Keratinocyte (primary cell): ENCODE measurements at regions not wholly inside any gene's neighbourhood (a gene's known extent, or its start where the extent isn't known, plus 50 kb on each side); places are given as distances from the start of the nearest gene placed in this dataset.

ENCODE experiments used
- DNase-seq: peaks from one replicate; pipeline ENCODE4 v3.0.0-alpha.2; 2011; ENCODE audit warnings: low read depth, missing footprints, low spot score
- FAIRE-seq: peaks from 2 replicates; lab custom pipeline; 2011; peaks lifted over from hg19 to GRCh38; lab: Jason Lieb, UNC
- H2AFZ ChIP-seq: 2 replicates; pipeline ENCODE4 v1.6.0; 2012; ENCODE audit warnings: low read length, control low read depth, inconsistent platforms; ENCODE audit not compliant: control insufficient read depth
- H3K27ac ChIP-seq: 2 replicates; pipeline ENCODE4 v1.5.1; 2011; ENCODE audit warnings: low read length; ENCODE audit not compliant: control insufficient read depth, insufficient read depth
- H3K27me3 ChIP-seq: 3 replicates; pipeline ENCODE4 v1.6.0; 2011; ENCODE audit warnings: low read length; ENCODE audit not compliant: control insufficient read depth, insufficient read depth; ENCODE audit errors: extremely low read depth
- H3K36me3 ChIP-seq, 2 experiments: 2 replicates in 1 of 2; 3 replicates in 1 of 2; pipeline ENCODE4 v1.5.1; 2011; ENCODE audit warnings: low read length in 2 of 2, mild to moderate bottlenecking in 1 of 2; ENCODE audit not compliant: control insufficient read depth in 2 of 2, insufficient read depth in 2 of 2; ENCODE audit errors: extremely low read depth in 1 of 2
- H3K4me1 ChIP-seq: 3 replicates; pipeline ENCODE4 v1.5.1; 2011; ENCODE audit warnings: low read length; ENCODE audit not compliant: control insufficient read depth, insufficient read depth; ENCODE audit errors: extremely low read depth
- H3K4me2 ChIP-seq: 3 replicates; pipeline ENCODE4 v1.6.0; 2011; ENCODE audit warnings: low read depth, low read length; ENCODE audit not compliant: control insufficient read depth, insufficient read depth; ENCODE audit errors: extremely low read depth
- H3K4me3 ChIP-seq, 3 experiments: fragments of 200-600 bp in 1 of 3; sonication (generic) in 1 of 3; 2 replicates in 2 of 3; 3 replicates in 1 of 3; pipeline ENCODE4 v1.5.1; 2011 to 2016; ENCODE audit warnings: low read length in 3 of 3, mild to moderate bottlenecking in 3 of 3, control low read depth in 2 of 3, inconsistent platforms in 1 of 3, low read depth in 1 of 3, mixed read lengths in 1 of 3, mixed run types in 1 of 3, moderate library complexity in 1 of 3; ENCODE audit not compliant: control insufficient read depth in 2 of 3, insufficient read depth in 2 of 3; ENCODE audit errors: extremely low read depth in 1 of 3
- H3K79me2 ChIP-seq: 2 replicates; pipeline ENCODE4 v1.6.0; 2012; ENCODE audit warnings: low read length; ENCODE audit not compliant: control insufficient read depth, insufficient read depth
- H3K9ac ChIP-seq: 3 replicates; pipeline ENCODE4 v1.6.0; 2011; ENCODE audit warnings: low read length; ENCODE audit not compliant: control insufficient read depth, insufficient read depth; ENCODE audit errors: extremely low read depth
- H3K9me1 ChIP-seq: 3 replicates; pipeline ENCODE4 v1.6.0; 2011; ENCODE audit warnings: low read length; ENCODE audit not compliant: control insufficient read depth, insufficient read depth; ENCODE audit errors: extremely low read depth
- H3K9me3 ChIP-seq: 2 replicates; pipeline ENCODE4 v1.5.1; 2012; ENCODE audit warnings: low read depth, low read length; ENCODE audit not compliant: control insufficient read depth
- H4K20me1 ChIP-seq: 3 replicates; pipeline ENCODE4 v1.6.0; 2011; ENCODE audit warnings: low read length; ENCODE audit not compliant: control insufficient read depth, insufficient read depth; ENCODE audit errors: extremely low read depth
- EZH2 ChIP-seq: IDR thresholded peaks from one replicate; pipeline ENCODE4 v1.6.1; 2012; ENCODE audit warnings: inconsistent platforms, mild to moderate bottlenecking, low read length, moderate library complexity
- dilution Hi-C: fragments of 300-500 bp; cut with MboI; formaldehyde crosslinking; loops from one replicate; pipeline ENCODE4 v1.7.0; 2020; ENCODE audit warnings: low sequenced_read_pairs; ENCODE audit not compliant: extremely low pct_ligation_motif_present
- TF ChIP-seq, protein P1 (sequence below), 3 experiments: IDR thresholded peaks in 1 of 3; conservative IDR thresholded peaks in 1 of 3; optimal IDR thresholded peaks in 1 of 3; 2 replicates in 2 of 3; 3 replicates in 1 of 3; pipeline versions ENCODE3 to v1.5.1; 2011; ENCODE audit warnings: low read length in 3 of 3, mild to moderate bottlenecking in 3 of 3, moderate library complexity in 2 of 3, control low read depth in 1 of 3, inconsistent platforms in 1 of 3; ENCODE audit not compliant: insufficient read depth in 2 of 3; ENCODE audit errors: extremely low read depth in 1 of 3

DNA sequence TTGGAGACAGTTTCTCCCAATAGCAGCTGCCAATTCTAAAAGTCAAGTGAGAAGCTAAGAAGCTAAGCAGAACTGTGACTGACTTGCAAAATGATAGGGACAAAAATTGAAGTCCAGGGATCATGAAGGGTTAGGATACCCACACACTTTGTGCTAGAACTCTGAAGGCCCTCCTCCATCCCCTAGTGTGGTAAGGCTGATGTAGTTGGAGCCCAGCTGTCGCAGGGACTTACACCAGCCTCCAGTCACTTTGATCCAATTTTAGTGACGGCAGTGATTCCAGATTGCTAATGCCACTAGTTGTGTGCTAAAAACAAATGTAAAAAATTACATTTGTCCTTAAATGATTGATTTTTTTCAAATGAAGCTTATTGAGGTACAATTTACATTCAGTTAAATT, 742.7 kb upstream of the ZNF608 start:
- no peaks in the 10 kb centered on the region for H4K20me1 ChIP-seq
- no peaks in the 10 kb centered on the region for H3K36me3 ChIP-seq
- FAIRE-seq (no peak), DNase-seq (no peak)
- no peak overlapping the region for H2AFZ ChIP-seq
- H3K4me1 ChIP-seq, result peaks cover 34% of the 10 kb centered on the region
- no peaks in the 10 kb centered on the region for H3K79me2 ChIP-seq
- H3K27me3 ChIP-seq, result no peaks in the 10 kb centered on the region
- dilution Hi-C loops, result no loop called here
- no peaks in the 10 kb centered on the region for H3K9me3 ChIP-seq
- H3K9me1 ChIP-seq, result no peaks in the 10 kb centered on the region
- H3K4me3 ChIP-seq, result no peak overlapping the region
- H3K9ac ChIP-seq, result no peak overlapping the region
- no peak overlapping the region for H3K27ac ChIP-seq
- H3K4me2 ChIP-seq, result no peak overlapping the region
- TF ChIP-seq EZH2, result no peak
- TF ChIP-seq, protein P1, sequence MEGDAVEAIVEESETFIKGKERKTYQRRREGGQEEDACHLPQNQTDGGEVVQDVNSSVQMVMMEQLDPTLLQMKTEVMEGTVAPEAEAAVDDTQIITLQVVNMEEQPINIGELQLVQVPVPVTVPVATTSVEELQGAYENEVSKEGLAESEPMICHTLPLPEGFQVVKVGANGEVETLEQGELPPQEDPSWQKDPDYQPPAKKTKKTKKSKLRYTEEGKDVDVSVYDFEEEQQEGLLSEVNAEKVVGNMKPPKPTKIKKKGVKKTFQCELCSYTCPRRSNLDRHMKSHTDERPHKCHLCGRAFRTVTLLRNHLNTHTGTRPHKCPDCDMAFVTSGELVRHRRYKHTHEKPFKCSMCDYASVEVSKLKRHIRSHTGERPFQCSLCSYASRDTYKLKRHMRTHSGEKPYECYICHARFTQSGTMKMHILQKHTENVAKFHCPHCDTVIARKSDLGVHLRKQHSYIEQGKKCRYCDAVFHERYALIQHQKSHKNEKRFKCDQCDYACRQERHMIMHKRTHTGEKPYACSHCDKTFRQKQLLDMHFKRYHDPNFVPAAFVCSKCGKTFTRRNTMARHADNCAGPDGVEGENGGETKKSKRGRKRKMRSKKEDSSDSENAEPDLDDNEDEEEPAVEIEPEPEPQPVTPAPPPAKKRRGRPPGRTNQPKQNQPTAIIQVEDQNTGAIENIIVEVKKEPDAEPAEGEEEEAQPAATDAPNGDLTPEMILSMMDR (optimal IDR thresholded peaks at IDR 0.05 in 1 of 3, IDR thresholded peaks at IDR 0.05 in 1 of 3, conservative IDR thresholded peaks at IDR 0.05 in 1 of 3; ENCODE audit: extremely low read depth in 1 of 3, insufficient read depth in 2 of 3, low read length in 3 of 3), result no peak

DNA sequence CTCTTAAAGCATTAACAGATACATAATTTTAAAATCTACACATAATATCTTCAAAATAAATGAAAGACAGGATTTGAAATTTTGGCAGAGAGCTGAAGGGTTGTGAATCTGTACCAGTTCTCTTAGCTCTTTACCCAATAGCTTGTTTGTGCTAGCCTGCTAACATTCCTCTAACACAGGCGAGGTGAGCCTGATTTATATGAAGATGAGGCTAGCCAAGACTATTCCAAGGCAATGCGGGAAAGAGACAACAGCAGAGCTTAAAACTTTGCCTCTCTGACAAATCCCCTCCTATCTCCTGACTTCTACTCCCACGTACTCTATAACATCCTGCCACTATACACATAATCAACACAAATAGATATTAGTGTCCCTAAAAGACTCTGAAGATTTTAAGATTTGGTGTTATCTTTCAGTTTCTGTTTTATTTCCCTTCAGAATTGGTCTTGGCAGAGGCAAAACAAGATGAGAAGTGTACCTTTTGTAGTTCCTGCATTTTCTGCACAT, 745.6 kb upstream of the ZNF608 start:
- dilution Hi-C loops, result no loop called here
- H3K4me2 ChIP-seq, result peak overlapping the region; percentile 81

More for the DNA sequence above, 745.6 kb upstream of the ZNF608 start:
- Histone ChIP-seq H3K9me3 (no peaks in the 10 kb centered on the region), H2AFZ (peak overlapping the region; percentile 99), H3K9me1 (no peaks in the 10 kb centered on the region), H3K4me3 (peak overlapping the region in 2 of 3 experiments; percentile 52 to 57), H3K9ac (peak overlapping the region; percentile 5), H3K27ac (no peak overlapping the region), H3K4me1 (peaks cover 10% of the 10 kb centered on the region), H4K20me1 (no peaks in the 10 kb centered on the region), H3K27me3 (no peaks in the 10 kb centered on the region), H3K36me3 (no peaks in the 10 kb centered on the region), H3K79me2 (no peaks in the 10 kb centered on the region)
- TF ChIP-seq, protein P1 (optimal IDR thresholded peaks at IDR 0.05 in 1 of 3, IDR thresholded peaks at IDR 0.05 in 1 of 3, conservative IDR thresholded peaks at IDR 0.05 in 1 of 3; ENCODE audit: extremely low read depth in 1 of 3, insufficient read depth in 2 of 3, low read length in 3 of 3), result no peak
- TF ChIP-seq EZH2, result no peak
- FAIRE-seq (peak; percentile 64), DNase-seq (no peak)
